Stimulated activated CD4-positive, alpha-beta T cell treated with anti-CD3 and anti-CD28 coated beads, Interleukin-15, amount 100 ng/mL, for 48 hours (primary cell): ENCODE measurements at regions not wholly inside any gene's neighbourhood (a gene's known extent, or its start where the extent isn't known, plus 50 kb on each side); places are given as distances from the start of the nearest gene placed in this dataset.

ENCODE experiments used
- DNase-seq, 2 donors: peaks; one replicate each; pipeline ENCODE4 v3.0.0-alpha.2; 2020; ENCODE audit warnings: low read depth in 2 of 2

GRCh38 chr5:39896104-39896503, 471.3 kb upstream of the DAB2 start:
- no peak for DNase-seq

GRCh38 chr5:39892708-39893107, 467.9 kb upstream of the DAB2 start:
- DNase-seq, result no peak

- no peak for DNase-seq
Measured at GRCh38 chr5:39891376-39891775, 466.6 kb upstream of the DAB2 start.

- no peak for DNase-seq
Measured at GRCh38 chr5:39880985-39881384, 456.2 kb upstream of the DAB2 start.

DNA sequence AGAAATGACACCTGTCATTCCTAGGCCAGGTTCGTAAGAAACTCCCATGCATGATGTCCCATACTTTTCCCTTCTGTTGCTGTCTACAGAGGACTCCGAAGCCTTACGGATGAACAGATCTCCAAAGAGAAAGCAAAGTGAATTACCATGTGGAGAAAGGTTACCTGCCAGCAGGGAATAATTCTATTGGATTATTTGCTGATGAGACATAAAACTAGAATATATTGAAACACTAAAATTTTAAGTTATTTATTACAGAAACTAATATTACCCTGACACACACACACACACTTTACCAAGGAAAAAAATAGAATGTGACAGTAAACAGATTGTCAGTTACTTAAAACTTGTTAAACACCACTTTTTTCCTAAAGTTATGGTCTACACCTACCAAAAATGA, 452.7 kb upstream of the DAB2 start:
- no peak for DNase-seq

- no peak for DNase-seq
Measured at GRCh38 chr5:39876146-39876545, 451.4 kb upstream of the DAB2 start.

DNA sequence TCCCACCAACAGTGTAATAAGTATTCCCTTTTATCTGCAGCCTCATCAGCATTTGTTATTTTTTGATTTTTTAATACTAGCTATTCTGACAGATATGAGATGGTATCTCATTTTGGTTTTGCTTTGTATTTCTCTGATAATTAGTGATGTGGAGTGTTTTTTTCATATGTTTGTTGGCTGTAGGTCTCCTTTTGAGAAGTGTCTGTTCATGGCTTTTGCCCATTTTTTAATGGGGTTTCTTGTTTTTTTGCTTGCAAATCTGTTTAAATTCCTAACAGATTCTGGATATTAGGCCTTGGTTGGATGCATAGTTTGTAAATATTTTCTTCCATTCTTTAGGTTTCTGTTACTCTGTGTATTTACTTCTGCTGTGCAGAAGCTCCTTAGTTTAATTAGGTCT, 445.4 kb upstream of the DAB2 start:
- DNase-seq, result no peak

DNA sequence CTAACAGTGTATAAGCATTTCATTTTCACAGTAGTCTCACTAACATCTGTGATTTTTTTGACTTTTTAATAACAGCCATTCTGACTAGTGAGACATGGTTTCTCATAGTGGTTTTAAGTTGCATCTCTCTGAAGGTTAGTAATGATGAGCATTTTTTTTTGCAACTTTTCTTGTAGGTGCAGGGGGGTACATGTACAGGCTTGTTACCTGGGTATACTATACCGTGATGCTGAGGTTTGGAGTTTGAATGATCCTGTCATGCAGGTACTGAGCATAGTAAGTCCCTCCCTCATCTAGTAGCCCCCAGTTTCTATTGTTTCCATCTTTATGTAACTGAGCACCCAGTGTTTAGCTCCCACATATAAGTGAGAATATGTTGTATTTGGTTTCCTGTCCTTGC, 444.6 kb upstream of the DAB2 start:
- no peak for DNase-seq

DNA sequence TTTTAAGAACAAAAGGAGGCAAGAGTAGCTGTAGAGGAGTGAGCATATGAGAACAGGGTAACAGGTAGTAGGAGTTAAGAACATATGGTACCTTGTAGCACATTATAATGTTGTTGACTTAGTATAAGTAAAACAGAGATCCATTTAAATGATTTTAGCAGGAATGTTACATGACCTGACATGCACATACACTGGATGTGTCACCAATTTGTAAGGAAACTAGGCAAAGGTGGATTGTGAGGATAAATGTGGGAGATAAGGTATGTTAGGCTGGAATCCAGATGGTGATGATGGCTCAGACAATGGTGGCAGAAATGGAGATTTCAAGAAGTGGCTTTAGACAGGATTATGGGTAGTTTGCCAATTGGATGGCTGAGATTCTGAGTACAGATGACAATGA, 443.1 kb upstream of the DAB2 start:
- DNase-seq, result no peak

DNA sequence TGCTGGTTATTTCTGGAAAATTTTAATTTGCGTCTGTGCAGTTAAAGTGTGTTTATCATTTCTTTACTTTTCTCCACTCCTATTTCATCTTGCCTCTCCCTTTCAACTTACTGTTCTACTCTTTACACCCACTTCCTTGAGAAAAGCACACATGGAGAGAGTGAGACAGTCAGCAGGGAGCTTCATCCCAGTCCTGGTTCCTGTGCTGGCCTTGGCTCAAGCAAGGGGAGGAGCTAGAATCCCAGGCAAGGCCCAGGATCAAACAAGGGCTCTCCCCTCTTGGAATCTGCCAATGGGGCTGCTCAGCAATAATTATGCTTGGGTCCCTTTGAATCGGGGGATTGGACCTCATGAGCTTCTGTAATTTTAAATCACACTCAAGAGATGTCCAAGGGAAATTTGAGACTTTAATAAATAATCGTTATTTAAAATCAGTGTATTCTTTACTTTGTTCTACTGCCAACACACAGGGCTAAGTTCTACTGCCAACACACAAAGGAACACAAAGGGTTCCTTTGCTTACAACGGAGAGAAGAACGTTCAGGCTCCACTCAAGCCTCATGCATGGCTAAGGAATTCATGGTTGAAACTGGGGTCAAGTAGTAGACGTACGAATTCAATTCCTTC, 439.3 kb upstream of the DAB2 start:
- DNase-seq, result no peak

DNA sequence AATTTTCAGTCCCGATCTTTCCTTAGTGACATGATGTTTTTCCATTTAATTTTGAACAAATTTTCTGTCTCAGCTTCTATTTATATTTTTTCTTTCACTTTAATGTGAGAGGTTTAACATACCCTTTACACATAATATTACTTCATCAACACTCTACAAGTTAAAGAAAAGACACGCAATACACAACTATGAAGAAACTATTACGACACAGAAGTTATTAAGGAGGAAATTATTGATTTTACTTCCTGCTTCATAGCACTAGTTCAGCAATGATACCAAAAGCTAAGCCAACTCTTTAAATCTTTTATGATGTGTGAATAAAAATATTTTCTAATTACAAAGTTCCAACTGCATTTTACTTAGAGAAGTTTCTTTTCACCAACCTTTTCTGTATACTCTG, 432.3 kb upstream of the DAB2 start:
- DNase-seq, result no peak

DNA sequence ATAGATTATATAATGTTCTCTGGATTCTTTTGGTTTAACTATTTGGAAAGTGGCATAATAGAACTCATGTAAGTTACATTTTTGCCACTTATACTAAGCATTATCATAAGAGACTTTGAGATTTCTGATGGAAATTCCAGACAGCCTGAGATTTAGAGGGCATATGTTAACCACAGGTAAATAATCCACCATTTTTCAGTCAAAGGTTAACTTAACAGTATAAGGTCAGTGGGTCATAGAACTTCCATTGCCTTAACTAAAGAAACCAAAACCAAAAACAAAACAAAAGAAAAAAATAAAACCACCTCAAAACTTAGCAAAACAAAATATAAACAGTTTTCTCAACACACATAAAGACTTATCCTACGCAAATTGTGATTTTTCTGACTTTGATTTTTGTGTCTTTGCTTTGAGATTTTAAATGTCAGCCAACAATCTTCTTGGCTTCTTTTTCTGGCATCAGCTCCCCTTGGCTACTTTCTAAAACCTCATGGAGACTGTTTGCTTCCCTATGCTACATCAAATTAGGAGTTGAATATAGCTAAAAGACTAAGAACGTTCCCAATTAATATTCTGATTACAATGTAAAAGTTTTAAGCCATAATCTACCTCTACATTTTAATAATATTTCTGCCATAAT, 430.1 kb upstream of the DAB2 start:
- DNase-seq, result no peak

DNA sequence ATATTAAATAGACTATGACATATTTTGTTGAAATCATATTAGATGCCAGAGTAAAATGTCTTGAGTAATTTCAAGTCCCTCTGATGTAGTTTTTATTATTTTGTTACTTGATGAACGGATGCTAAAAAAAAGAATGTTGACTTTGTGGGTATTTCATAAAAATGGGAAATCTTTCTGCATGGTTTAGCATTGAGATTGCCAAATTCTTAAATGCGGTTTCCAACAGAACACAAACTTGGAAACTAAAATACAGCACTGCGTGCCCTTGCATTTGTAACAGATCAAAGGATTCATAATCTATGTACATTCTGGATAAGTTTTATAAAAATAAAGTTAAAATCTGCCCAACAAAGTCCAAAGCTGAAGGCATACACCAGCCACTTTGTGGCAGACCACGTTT, 425.5 kb upstream of the DAB2 start:
- DNase-seq, result no peak

GRCh38 chr5:39846144-39846543, 421.4 kb upstream of the DAB2 start:
- no peak for DNase-seq

DNA sequence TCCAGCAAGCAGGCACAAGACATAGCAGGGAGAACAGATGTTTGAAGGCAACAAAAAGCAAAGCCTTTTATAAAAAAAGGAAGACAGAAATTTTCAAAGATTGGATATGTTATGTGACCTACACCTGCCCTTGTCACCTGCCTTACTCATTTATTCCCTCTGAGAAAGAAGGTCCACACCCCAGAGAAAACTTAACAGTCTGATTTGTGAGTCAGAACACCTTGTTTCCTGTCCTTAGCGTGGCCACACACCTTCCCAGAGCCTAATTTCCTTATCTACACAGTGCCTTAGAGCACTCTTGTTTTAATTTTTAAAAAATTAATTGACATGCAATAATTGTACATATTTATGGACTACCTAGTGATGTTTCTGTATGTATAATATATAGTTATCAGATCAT, 419.0 kb upstream of the DAB2 start:
- no peak for DNase-seq

- DNase-seq, result no peak
Measured at GRCh38 chr5:39835371-39835770, 410.6 kb upstream of the DAB2 start.

DNA sequence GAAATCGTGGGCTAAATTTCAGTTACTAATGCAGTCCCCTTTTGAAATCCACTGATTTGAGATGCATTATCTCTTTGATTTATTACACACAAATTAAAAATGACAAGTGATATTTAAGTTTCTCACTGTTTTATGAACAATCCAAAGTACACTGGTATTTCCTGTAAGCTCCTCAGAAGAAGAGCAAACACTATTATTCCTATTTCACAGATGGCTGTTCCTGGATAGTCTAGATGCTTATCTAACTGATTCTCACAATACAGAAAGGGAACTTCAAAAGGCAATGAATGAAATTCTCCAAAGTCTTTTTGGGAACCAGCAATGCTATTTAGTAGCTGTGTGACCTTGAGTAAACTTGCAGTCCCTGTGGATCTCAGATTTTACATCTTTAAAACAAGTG, 404.7 kb upstream of the DAB2 start:
- DNase-seq, result no peak

DNA sequence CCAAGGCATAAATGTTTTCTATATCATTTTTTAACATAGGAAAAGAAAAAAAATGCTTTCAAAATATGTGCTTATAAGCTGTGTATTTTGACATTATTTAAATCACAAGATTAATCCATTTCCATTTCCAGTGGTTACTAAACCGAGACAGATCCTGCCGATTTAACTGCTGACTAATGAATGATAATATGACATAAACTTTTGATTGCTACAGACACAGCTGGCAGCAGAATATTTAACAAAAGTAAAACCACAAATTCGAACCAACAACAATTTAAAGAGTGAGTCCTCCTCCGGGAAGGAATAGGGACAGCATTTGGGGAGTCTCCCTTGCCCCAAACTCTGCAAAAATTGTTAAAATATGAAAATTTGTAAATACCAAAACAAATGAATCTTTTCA, 401.3 kb upstream of the DAB2 start:
- no peak for DNase-seq

GRCh38 chr5:39825301-39825700, 400.5 kb upstream of the DAB2 start:
- DNase-seq, result no peak

GRCh38 chr5:39822020-39822419, 397.2 kb upstream of the DAB2 start:
- no peak for DNase-seq

DNA sequence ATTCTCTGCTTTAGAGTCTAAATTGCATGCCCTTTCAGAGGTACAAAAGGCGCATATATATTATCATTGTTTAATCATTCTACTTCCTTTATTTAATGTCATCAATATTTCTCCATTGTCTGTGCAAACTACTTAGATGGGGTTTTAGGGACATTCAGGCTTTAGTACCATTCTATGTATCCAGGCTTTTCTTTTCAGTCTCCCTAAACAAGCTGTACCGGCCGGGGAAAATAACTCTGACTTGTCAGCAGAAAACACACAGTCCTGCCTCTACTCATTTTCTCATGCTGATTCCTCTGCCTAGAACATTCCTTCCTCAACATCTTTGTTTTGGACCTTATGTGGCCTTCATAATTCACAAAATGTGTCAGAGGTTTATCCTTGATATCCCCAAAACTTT, 392.1 kb upstream of the DAB2 start:
- DNase-seq, result no peak

DNA sequence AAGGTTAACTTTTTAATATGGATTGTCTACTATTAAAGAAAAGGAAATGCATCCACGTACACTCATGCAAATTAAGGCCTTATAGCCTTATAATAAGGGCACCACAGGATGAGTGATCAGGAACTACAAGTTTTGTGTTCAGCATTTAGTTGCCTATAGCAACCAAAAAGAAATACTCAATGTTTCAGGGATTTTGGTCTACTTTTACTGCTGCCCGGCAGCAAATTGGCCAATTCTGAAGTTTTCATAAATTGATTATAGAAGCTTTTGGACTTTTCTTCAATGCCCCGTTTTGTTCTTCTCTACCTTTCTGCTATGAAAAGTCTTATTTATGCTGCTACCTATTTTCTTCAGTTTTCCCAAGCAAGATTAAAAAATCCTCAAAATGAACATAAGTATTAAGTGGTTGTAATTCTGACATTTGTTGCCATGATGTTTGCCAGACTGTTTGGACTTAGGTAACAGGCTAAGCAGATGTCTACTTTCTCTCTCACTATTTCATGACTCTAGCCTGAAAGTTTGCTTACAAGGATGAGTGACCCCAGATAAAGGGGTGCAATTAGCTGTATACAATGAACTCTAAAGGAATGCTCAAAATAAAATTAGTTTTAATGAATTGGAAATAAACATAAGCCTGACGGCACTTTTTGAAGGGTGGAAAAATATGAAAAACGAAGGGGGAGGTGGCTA, 391.5 kb upstream of the DAB2 start:
- no peak for DNase-seq

- no peak for DNase-seq
Measured at GRCh38 chr5:39815711-39816110, 390.9 kb upstream of the DAB2 start.

DNA sequence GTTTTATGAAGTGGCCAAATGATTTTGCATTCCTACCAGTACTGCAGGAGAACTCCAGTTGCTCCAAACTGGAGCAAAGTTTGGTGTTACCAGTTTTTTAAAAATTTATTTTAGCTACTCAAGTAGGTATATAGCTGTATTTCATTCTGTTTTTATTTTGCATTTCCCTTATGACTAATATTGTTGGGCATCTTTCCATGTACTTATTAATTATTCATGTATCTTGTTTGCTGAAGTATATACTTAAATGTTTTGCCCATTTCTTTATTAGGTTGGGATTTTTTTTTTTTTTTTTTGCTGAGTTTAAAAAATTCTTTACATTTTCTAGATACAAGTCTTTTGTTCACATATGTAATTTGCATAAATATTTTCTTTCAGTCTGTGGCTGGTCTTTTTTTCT, 386.6 kb upstream of the DAB2 start:
- DNase-seq, result no peak
